Suprapubic skin (tissue), 4 donors: ENCODE measurements at regions not wholly inside any gene's neighbourhood (a gene's known extent, or its start where the extent isn't known, plus 50 kb on each side); places are given as distances from the start of the nearest gene placed in this dataset.

Source experiments
- DNase-seq, 2 donors: peaks; one replicate each; pipeline ENCODE4 v3.0.0-alpha.2; 2019; ENCODE audit warnings: low spot score in 2 of 2
- H3K27ac ChIP-seq: fragments of 200-600 bp; sonication (generic); one replicate; pipeline ENCODE4 v1.5.1; 2019
- H3K27me3 ChIP-seq: fragments of 200-600 bp; sonication (generic); one replicate; pipeline ENCODE4 v1.5.1; 2019
- H3K36me3 ChIP-seq: fragments of 200-600 bp; sonication (generic); one replicate; pipeline ENCODE4 v1.5.1; 2019
- H3K4me1 ChIP-seq: fragments of 200-600 bp; sonication (generic); one replicate; pipeline ENCODE4 v1.5.1; 2019
- H3K4me3 ChIP-seq: fragments of 200-600 bp; sonication (generic); one replicate; pipeline ENCODE4 v1.5.1; 2019; ENCODE audit warnings: mild to moderate bottlenecking
- H3K9me3 ChIP-seq: fragments of 200-600 bp; sonication (generic); one replicate; pipeline ENCODE4 v1.5.1; 2019
- CTCF ChIP-seq, 2 donors: fragments of 200-600 bp in 1 of 2; fragments of 450-650 bp in 1 of 2; sonication (generic) in 1 of 2; IDR thresholded peaks; one replicate each; pipeline ENCODE4 v1.5.1; 2016 to 2019; ENCODE audit warnings: antibody characterized with exemption in 2 of 2, mild to moderate bottlenecking in 1 of 2, moderate library complexity in 1 of 2
- EP300 ChIP-seq: sonication (generic); formaldehyde crosslinking; IDR thresholded peaks from one replicate; pipeline ENCODE4 v1.6.1; 2017; ENCODE audit warnings: antibody characterized with exemption
- POLR2A ChIP-seq, 2 donors: fragments of 450-650 bp; IDR thresholded peaks; one replicate each; pipeline ENCODE4 v1.6.1; 2017; ENCODE audit warnings: antibody characterized with exemption in 2 of 2, mild to moderate bottlenecking in 2 of 2, moderate library complexity in 2 of 2
- POLR2AphosphoS5 ChIP-seq, 3 donors: sonication (generic); formaldehyde crosslinking; IDR thresholded peaks; one replicate each; pipeline ENCODE4 v1.6.1; 2017; ENCODE audit warnings: antibody characterized with exemption in 3 of 3
- WGBS: methylation state at CpG from one replicate; pipeline ENCODE4 v1.1.5; 2018; 5-methylcytosine and 5-hydroxymethylcytosine counted together

DNA sequence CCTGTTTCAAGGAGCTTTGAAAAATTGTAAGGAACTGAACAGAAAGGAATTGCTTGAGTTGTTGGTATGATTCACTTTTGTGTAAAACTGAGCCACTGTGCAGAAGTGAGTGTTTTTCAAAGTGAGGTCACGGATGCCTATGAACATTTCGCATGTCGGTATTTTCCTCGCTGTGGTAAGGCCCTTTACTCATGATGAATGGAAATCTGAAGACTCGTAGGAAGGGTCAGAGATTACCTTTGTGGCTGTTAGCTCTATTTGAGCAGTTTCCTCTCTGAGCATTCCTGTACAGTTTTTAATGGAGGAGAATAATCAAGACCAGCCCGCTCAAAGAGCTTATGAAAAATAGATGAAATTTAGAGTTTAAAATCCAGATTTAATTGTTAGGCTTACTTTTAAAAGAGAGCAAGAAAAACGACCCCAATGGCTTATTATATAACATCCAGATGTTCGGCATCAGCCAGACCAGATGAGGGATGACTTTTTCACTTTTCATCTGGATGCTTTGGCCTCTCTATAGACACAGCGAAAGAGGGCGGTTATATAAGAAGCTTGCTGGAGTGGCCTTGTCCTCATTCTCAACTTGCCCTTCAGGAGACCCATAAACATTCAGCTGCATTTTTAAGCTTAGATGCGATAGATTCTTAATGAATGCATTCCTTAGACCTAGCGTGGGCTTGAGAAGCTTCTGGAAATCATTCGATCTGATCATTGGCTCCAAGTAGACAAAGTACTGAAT lies 99.5 kb downstream of the CD83 start:
- TF ChIP-seq POLR2AphosphoS5 (IDR thresholded peaks at IDR 0.05), result no peak
- TF ChIP-seq EP300, result no peak
- TF ChIP-seq POLR2A (IDR thresholded peaks at IDR 0.05), result no peak
- Histone ChIP-seq H3K27me3 (no peaks in the 10 kb centered on the region), H3K4me1 (peaks cover 1% of the 10 kb centered on the region), H3K27ac (no peak overlapping the region), H3K36me3 (no peaks in the 10 kb centered on the region), H3K4me3 (no peak overlapping the region), H3K9me3 (no peaks in the 10 kb centered on the region)
- DNase-seq, result no peak
- 82% methylated on average over 13 of the region's 13 CpGs for WGBS

DNA sequence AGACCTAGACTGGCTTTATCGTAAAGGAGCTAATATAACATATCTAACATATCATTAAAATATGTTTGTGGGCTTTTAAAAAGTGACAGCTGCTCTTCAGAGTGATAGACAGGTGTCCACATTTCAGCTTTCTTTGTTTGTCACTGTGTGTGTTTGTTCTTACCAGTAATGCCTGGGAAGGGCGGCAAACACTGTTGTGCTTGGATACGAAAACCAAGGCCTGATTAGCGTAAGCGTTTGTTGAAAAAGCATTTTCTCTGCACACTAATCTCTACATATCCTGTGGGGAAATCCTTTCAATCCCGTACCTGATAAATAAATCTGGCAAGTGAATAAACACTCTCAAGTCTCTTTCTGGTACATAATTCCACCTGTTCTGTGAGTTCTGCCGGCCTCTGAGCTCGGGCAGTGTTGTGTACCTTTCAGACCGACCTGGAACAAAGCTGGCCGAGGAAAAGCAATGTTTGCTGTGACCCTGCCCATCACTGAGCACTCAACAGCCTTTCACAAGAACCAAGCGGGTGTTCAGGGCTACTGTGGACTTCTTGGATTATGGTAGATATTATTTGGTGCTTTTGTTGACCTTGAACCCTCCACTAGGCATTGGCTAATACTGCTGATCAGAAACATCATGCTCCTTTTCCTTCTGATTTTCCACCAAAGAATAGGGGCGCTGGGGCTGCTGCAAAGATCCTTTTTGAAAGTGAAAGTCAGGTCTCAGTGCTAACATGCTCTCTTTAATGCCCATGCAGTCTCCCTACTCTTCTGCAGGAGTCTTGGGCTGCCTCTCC lies 100.4 kb downstream of the CD83 start:
- Histone ChIP-seq H3K36me3 (no peaks in the 10 kb centered on the region), H3K4me1 (no peaks in the 10 kb centered on the region), H3K27me3 (no peaks in the 10 kb centered on the region), H3K4me3 (no peak overlapping the region), H3K9me3 (no peaks in the 10 kb centered on the region), H3K27ac (no peak overlapping the region)
- 90% methylated on average over 12 of the region's 12 CpGs for WGBS
- TF ChIP-seq POLR2A (IDR thresholded peaks at IDR 0.05), result no peak
- no peak for DNase-seq

GRCh38 chr6:14218519-14218800 lies 100.9 kb downstream of the CD83 start:
- H3K27ac ChIP-seq, result no peak overlapping the region
- no peaks in the 10 kb centered on the region for H3K9me3 ChIP-seq
- H3K36me3 ChIP-seq, result no peaks in the 10 kb centered on the region
- no peaks in the 10 kb centered on the region for H3K27me3 ChIP-seq
- no peak for DNase-seq
- H3K4me1 ChIP-seq, result no peaks in the 10 kb centered on the region
- TF ChIP-seq POLR2AphosphoS5 (IDR thresholded peaks at IDR 0.05) (no peak), CTCF (IDR thresholded peaks at IDR 0.05) (no peak), EP300 (no peak)
- H3K4me3 ChIP-seq, result no peak overlapping the region
- 92% methylated on average over 1 of the region's 1 CpG for WGBS

- WGBS, result 95% methylated on average over 8 of the region's 8 CpGs
- Histone ChIP-seq H3K4me1 (no peaks in the 10 kb centered on the region), H3K36me3 (no peaks in the 10 kb centered on the region), H3K27ac (no peak overlapping the region), H3K27me3 (no peaks in the 10 kb centered on the region), H3K9me3 (no peaks in the 10 kb centered on the region), H3K4me3 (no peak overlapping the region)
- no peak for DNase-seq
- no peak for TF ChIP-seq POLR2A (IDR thresholded peaks at IDR 0.05)
- TF ChIP-seq CTCF (IDR thresholded peaks at IDR 0.05), result no peak
- no peak for TF ChIP-seq EP300
- no peak for TF ChIP-seq POLR2AphosphoS5 (IDR thresholded peaks at IDR 0.05)
Observed at GRCh38 chr6:14221564-14222279, 104.2 kb downstream of the CD83 start.

DNA sequence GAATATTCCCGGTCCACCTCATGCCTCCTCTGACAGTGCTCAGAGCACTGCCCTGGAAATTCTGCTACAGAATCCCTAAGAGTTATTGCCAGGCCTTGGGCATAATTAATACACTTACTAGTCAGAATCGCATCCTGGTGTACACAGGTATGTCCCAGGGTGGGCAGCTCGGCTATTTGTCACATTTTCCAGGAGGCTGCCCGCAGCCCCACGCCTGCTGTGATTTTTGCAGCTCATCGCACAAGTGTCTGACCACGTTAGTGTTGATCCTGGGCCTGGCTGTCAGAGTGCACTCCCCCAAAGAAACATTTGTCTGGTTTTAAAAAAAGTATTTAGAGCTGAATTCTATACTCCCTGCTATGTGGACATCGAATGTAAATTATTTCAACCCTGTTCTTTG lies 105.4 kb downstream of the CD83 start:
- H3K36me3 ChIP-seq, result no peaks in the 10 kb centered on the region
- H3K4me3 ChIP-seq, result no peak overlapping the region
- DNase-seq, result no peak
- 97% methylated on average over 8 of the region's 8 CpGs for WGBS
- H3K4me1 ChIP-seq, result no peaks in the 10 kb centered on the region
- H3K27me3 ChIP-seq, result no peaks in the 10 kb centered on the region
- no peak overlapping the region for H3K27ac ChIP-seq
- no peaks in the 10 kb centered on the region for H3K9me3 ChIP-seq
- TF ChIP-seq CTCF (IDR thresholded peaks at IDR 0.05), result no peak
- no peak for TF ChIP-seq EP300
- no peak for TF ChIP-seq POLR2AphosphoS5 (IDR thresholded peaks at IDR 0.05)
- no peak for TF ChIP-seq POLR2A (IDR thresholded peaks at IDR 0.05)
